ENCODE measurements at regions not wholly inside any gene's neighbourhood (a gene's known extent, or its start where the extent isn't known, plus 50 kb on each side); places are given as distances from the start of the nearest gene placed in this dataset.

GRCh38 chr11:104435494-104435893, 271.5 kb upstream of the PDGFD start:
- Histone ChIP-seq H3K79me2 (ENCODE audit: insufficient read depth, low read length) (no peaks in the 10 kb centered on the region), H2AFZ (ENCODE audit: low read length) (no peak overlapping the region), H3K27me3 (ENCODE audit: insufficient read depth, low read length, poor library complexity, severe bottlenecking) (no peaks in the 10 kb centered on the region), H3K9ac (ENCODE audit: low read depth, low read length, poor library complexity, severe bottlenecking) (no peak overlapping the region), H3F3A (ENCODE audit: low read depth) (no peaks in the 10 kb centered on the region), H3K36me3 (ENCODE audit: insufficient read depth, low read length) (no peaks in the 10 kb centered on the region), H3K9me3 (ENCODE audit: insufficient read depth, low read depth, low read length) (no peaks in the 10 kb centered on the region), H3K4me3 (ENCODE audit: low read length, poor library complexity, severe bottlenecking) (no peak overlapping the region), H3K4me1 (ENCODE audit: insufficient read depth, low read length, poor library complexity, severe bottlenecking) (peaks cover 32% of the 10 kb centered on the region), H4K20me1 (ENCODE audit: insufficient read depth, low read length, poor library complexity, severe bottlenecking) (no peaks in the 10 kb centered on the region), H3K9me2 (replicated peaks; ENCODE audit: low read depth, low read length) (no peaks in the 10 kb centered on the region), H3K4me2 (ENCODE audit: low read depth, low read length, poor library complexity, severe bottlenecking) (peak overlapping the region; percentile 48)
- no peak for TF ChIP-seq EZH2phosphoT487 (IDR thresholded peaks at IDR 0.05; ENCODE audit: borderline replicate concordance)
- no peak for TF ChIP-seq CTCF (conservative IDR thresholded peaks at IDR 0.05; ENCODE audit: low read length)

- Histone ChIP-seq H3F3A (ENCODE audit: low read depth) (no peaks in the 10 kb centered on the region), H3K9me2 (replicated peaks; ENCODE audit: low read depth, low read length) (no peaks in the 10 kb centered on the region), H3K9ac (ENCODE audit: low read depth, low read length, poor library complexity, severe bottlenecking) (no peak overlapping the region), H3K79me2 (ENCODE audit: insufficient read depth, low read length) (no peaks in the 10 kb centered on the region), H3K4me2 (ENCODE audit: low read depth, low read length, poor library complexity, severe bottlenecking) (no peak overlapping the region), H3K4me3 (ENCODE audit: low read length, poor library complexity, severe bottlenecking) (no peak overlapping the region), H3K27me3 (ENCODE audit: insufficient read depth, low read length, poor library complexity, severe bottlenecking) (no peaks in the 10 kb centered on the region), H3K4me1 (ENCODE audit: insufficient read depth, low read length, poor library complexity, severe bottlenecking) (peaks cover 32% of the 10 kb centered on the region), H3K9me3 (ENCODE audit: insufficient read depth, low read depth, low read length) (no peaks in the 10 kb centered on the region), H3K36me3 (ENCODE audit: insufficient read depth, low read length) (no peaks in the 10 kb centered on the region), H4K20me1 (ENCODE audit: insufficient read depth, low read length, poor library complexity, severe bottlenecking) (no peaks in the 10 kb centered on the region), H2AFZ (ENCODE audit: low read length) (no peak overlapping the region)
- TF ChIP-seq EZH2phosphoT487 (IDR thresholded peaks at IDR 0.05; ENCODE audit: borderline replicate concordance) (no peak), CTCF (conservative IDR thresholded peaks at IDR 0.05; ENCODE audit: low read length) (no peak)
Measured at GRCh38 chr11:104433751-104434150, 269.8 kb upstream of the PDGFD start.

GRCh38 chr11:104432981-104433380, 269.0 kb upstream of the PDGFD start:
- no peak overlapping the region for H3K4me3 ChIP-seq (ENCODE audit: low read length, poor library complexity, severe bottlenecking)
- no peaks in the 10 kb centered on the region for H4K20me1 ChIP-seq (ENCODE audit: insufficient read depth, low read length, poor library complexity, severe bottlenecking)
- H3K79me2 ChIP-seq (ENCODE audit: insufficient read depth, low read length) = no peaks in the 10 kb centered on the region
- H3K9ac ChIP-seq (ENCODE audit: low read depth, low read length, poor library complexity, severe bottlenecking) = no peak overlapping the region
- no peaks in the 10 kb centered on the region for H3F3A ChIP-seq (ENCODE audit: low read depth)
- H3K9me2 ChIP-seq (replicated peaks; ENCODE audit: low read depth, low read length) = no peaks in the 10 kb centered on the region
- no peaks in the 10 kb centered on the region for H3K27me3 ChIP-seq (ENCODE audit: insufficient read depth, low read length, poor library complexity, severe bottlenecking)
- H2AFZ ChIP-seq (ENCODE audit: low read length) = no peak overlapping the region
- peak overlapping the region; percentile 0 for H3K4me2 ChIP-seq (ENCODE audit: low read depth, low read length, poor library complexity, severe bottlenecking)
- H3K36me3 ChIP-seq (ENCODE audit: insufficient read depth, low read length) = no peaks in the 10 kb centered on the region
- peaks cover 32% of the 10 kb centered on the region for H3K4me1 ChIP-seq (ENCODE audit: insufficient read depth, low read length, poor library complexity, severe bottlenecking)
- TF ChIP-seq CTCF (conservative IDR thresholded peaks at IDR 0.05; ENCODE audit: low read length) (no peak), EZH2phosphoT487 (IDR thresholded peaks at IDR 0.05; ENCODE audit: borderline replicate concordance) (no peak)
- H3K9me3 ChIP-seq (ENCODE audit: insufficient read depth, low read depth, low read length) = no peaks in the 10 kb centered on the region

All from Loucy (cell line).